Activated CD4-positive, alpha-beta memory T cell treated with anti-CD3 and anti-CD28 coated beads for 36 hours (primary cell): ENCODE measurements at regions not wholly inside any gene's neighbourhood (a gene's known extent, or its start where the extent isn't known, plus 50 kb on each side); places are given as distances from the start of the nearest gene placed in this dataset.

Experiments
- CTCF ChIA-PET: fragments of 350-600 bp; sonication (Branson Sonifier 250); formaldehyde crosslinking; loops from one replicate; lab custom pipeline; 2021; ENCODE audit warnings: antibody characterized with exemption, inconsistent platforms; lab: Charles Lee
- POLR2A ChIA-PET: fragments of 350-600 bp; sonication (Branson Sonifier 250); formaldehyde crosslinking; loops from one replicate; lab custom pipeline; 2021; ENCODE audit warnings: antibody characterized with exemption; lab: Charles Lee
- DNase-seq: peaks from one replicate; pipeline ENCODE4 v3.0.0-alpha.2; 2020
- H3K27ac Mint-ChIP-seq: one replicate; pipeline ENCODE4 v1.8.0; 2021; ENCODE audit warnings: mixed read lengths
- H3K27me3 Mint-ChIP-seq: one replicate; pipeline ENCODE4 v1.8.0; 2021; ENCODE audit warnings: mixed read lengths
- H3K36me3 Mint-ChIP-seq: one replicate; pipeline ENCODE4 v1.8.0; 2021; ENCODE audit warnings: mixed read lengths
- H3K4me1 Mint-ChIP-seq: one replicate; pipeline ENCODE4 v1.8.0; 2021; ENCODE audit warnings: low read depth, mixed read lengths
- H3K4me3 Mint-ChIP-seq: one replicate; pipeline ENCODE4 v1.8.0; 2021; ENCODE audit warnings: mild to moderate bottlenecking, mixed read lengths
- H3K9me3 Mint-ChIP-seq: one replicate; pipeline ENCODE4 v1.8.0; 2021; ENCODE audit warnings: mixed read lengths
- intact Hi-C: fragments of 100-400 bp; cut with micrococcal nuclease; formaldehyde crosslinking; loops from one replicate; pipeline ENCODE4 v1.15.1; 2023

DNA sequence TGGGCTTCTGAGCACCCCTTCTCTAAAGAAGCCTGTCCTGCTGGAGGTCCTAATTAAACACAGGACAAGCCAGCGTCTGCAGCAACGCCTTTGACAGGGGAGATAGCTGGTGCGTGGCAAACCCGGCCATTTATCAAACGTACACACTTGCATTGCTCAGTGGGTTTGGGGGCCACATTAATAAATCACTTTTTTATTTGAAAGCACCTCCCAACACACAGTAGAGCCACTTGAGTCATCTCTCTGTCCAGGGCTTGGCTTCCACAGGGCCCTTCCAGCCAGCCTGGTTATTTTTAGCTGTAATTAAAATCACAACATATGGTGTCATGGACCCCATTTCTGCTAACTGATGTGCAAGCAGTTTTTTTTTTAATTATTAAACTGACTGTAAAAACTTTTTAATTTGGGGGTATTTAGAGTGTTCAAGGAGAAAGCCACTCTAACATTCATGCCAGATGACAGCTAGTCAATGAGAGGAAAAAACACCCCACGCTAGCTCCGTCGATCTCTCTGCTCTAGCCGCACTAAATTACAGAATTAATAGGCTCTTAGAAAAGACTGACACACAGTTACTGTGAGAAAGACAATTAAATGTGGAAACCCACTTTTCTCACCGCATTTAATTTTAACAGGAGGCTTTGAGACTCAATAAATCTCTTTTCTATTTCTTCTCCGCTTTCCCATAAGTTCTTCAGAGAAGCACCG lies 201.0 kb upstream of the WSCD1 start:
- H3K27me3 Mint-ChIP-seq, result peaks cover 4% of the 10 kb centered on the region
- no peaks in the 10 kb centered on the region for H3K4me1 Mint-ChIP-seq
- no peak for DNase-seq
- H3K36me3 Mint-ChIP-seq, result no peaks in the 10 kb centered on the region
- H3K9me3 Mint-ChIP-seq, result no peaks in the 10 kb centered on the region
- H3K4me3 Mint-ChIP-seq, result no peak overlapping the region
- H3K27ac Mint-ChIP-seq, result no peak overlapping the region
- CTCF ChIA-PET, result no interaction called here
- POLR2A ChIA-PET, result no interaction called here
- intact Hi-C loops, result no loop called here

DNA sequence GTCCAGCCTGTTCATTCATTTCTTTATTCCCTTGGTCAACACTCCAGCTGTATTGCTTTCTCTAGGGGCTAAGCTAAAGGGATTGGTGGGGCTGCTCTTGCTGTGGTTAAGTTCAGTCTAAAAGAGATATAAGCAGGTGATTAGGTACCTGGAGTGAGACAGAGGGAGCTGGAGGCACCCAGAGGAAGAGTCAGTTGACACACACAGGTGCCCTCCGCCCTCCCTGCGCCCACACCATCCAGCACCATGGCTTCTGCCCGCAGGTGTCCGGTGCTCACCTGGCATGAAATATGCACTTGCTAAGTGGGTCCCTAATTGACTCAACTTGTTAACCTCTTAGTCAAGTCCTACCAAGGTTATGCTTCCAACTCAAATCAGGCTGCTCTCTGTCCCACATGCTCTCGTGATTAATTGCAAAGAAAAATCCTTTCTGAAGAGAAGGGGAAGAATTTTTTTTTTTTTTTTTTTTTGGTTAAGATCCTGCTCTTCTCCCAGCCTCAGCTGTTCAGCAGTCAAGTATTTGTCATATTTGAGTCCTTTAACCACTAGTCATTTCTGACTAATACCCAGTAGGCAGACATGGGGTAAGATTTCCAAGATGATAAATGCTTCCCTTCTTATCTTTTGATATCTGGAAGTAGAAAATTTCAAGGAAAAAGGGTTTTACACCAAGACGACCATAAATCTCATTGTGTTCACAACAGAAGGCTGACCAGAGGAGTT lies 199.8 kb upstream of the WSCD1 start:
- Mint-ChIP-seq H3K27ac (no peak overlapping the region), H3K4me3 (no peak overlapping the region)
- intact Hi-C loops, result no loop called here

DNA sequence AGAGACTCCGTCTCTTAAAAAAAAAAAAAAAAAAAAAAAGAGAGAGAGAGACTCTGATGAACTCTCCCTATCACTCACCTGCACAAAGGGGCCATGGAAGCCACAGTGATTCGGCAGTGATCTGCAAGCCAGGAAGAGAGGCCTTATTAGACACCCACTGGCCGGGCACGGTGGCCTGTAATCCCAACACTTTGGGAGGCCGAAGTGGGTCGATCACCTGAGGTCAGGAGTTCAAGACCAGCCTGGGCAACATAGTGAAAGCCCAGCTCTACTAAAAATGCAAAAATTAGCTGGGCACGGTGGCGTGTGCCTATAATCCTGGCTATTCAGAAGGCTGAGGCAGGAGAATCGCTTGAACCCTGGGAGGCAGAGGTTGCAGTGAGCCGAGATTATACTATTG lies 198.5 kb upstream of the WSCD1 start:
- peaks cover 5% of the 10 kb centered on the region for H3K27me3 Mint-ChIP-seq
- H3K4me3 Mint-ChIP-seq, result no peak overlapping the region
- ChIA-PET POLR2A (no interaction called here), CTCF (no interaction called here)
- DNase-seq, result no peak
- no peaks in the 10 kb centered on the region for H3K9me3 Mint-ChIP-seq
- no peaks in the 10 kb centered on the region for H3K36me3 Mint-ChIP-seq
- H3K4me1 Mint-ChIP-seq, result no peaks in the 10 kb centered on the region
- H3K27ac Mint-ChIP-seq, result no peak overlapping the region
- intact Hi-C loops, result no loop called here

More for the DNA sequence above, 199.8 kb upstream of the WSCD1 start:
- no peaks in the 10 kb centered on the region for H3K36me3 Mint-ChIP-seq
- ChIA-PET CTCF (no interaction called here), POLR2A (no interaction called here)
- no peaks in the 10 kb centered on the region for H3K9me3 Mint-ChIP-seq
- DNase-seq, result no peak
- peaks cover 4% of the 10 kb centered on the region for H3K27me3 Mint-ChIP-seq
- no peaks in the 10 kb centered on the region for H3K4me1 Mint-ChIP-seq

DNA sequence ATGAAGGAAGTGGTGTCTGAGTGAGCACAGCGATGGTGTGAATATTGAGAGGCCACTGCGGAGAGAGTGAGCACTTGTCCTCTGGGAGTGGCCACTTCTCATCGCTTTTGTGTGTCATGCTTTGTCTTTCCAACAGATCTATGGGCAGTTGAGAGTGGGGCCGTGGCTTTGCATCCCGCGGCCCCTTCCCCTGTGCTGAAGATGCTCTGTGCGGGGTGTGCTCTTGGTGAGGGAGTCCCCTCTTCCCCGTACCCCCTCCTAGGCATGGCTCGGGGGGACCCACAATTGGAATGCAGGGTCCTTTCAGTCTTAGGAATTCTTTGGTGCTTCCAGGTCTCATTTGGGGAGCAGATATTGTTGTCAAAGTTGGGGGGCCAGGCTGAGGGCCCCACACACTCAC lies 197.3 kb upstream of the WSCD1 start:
- Mint-ChIP-seq H3K4me3 (no peak overlapping the region), H3K9me3 (no peaks in the 10 kb centered on the region), H3K4me1 (no peaks in the 10 kb centered on the region), H3K36me3 (no peaks in the 10 kb centered on the region), H3K27me3 (peaks cover 10% of the 10 kb centered on the region), H3K27ac (no peak overlapping the region)
- ChIA-PET CTCF (interaction anchor here (1.0 kb wide), 1 partner anchor 16 kb away, joined by 3 read pairs; no protein-coding TSS in a partner anchor), POLR2A (no interaction called here)
- DNase-seq, result no peak
- intact Hi-C loops, result no loop called here

DNA sequence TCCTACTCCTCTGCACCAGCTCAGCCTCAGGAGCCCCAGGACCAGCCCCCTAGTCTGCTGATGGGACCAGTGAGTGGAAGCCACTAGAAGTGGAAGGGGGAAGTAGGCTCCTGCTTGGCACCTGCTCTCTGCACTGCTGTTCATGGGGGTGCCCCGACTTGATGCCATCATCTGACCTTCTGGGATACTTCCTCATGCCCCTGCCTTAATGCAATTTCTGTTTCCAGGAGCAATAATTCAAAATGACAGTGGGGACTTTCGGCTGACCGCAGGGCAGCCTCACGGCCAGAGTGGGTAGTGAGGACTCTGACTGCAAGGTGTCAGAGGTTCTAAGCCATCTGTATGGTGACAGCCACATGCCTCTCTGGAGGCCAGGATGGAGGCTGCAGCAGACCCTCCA lies 196.4 kb upstream of the WSCD1 start:
- CTCF ChIA-PET, result interaction anchor here (1.0 kb wide), 1 partner anchor 17 kb away, joined by 3 read pairs; no protein-coding TSS in a partner anchor
- no peak for DNase-seq
- H3K9me3 Mint-ChIP-seq, result no peaks in the 10 kb centered on the region
- no peak overlapping the region for H3K27ac Mint-ChIP-seq
- POLR2A ChIA-PET, result no interaction called here
- H3K4me1 Mint-ChIP-seq, result no peaks in the 10 kb centered on the region
- intact Hi-C loops, result no loop called here
- peaks cover 12% of the 10 kb centered on the region for H3K27me3 Mint-ChIP-seq
- no peaks in the 10 kb centered on the region for H3K36me3 Mint-ChIP-seq
- no peak overlapping the region for H3K4me3 Mint-ChIP-seq

DNA sequence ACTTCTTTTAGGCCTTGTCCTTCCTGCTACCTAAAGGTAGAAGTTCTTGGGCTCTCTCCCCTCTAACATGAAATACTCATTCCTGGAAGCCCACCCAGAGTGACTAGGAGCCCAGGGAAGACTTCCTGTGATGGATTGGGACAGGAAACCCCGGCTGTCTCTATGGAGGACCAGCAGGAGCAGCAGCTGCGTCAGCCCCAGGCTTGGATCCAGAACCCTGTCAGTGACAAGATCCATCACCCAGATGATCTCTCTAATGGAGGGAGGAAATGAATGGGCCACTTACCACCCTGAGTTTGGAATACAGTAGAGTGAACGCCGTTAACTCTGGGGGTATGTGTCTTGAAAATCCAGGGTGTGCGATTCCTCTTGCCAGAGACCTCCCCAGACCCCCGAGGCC lies 195.7 kb upstream of the WSCD1 start:
- H3K27me3 Mint-ChIP-seq, result peaks cover 12% of the 10 kb centered on the region
- no peak overlapping the region for H3K27ac Mint-ChIP-seq
- CTCF ChIA-PET, result no interaction called here
- no peaks in the 10 kb centered on the region for H3K36me3 Mint-ChIP-seq
- no peak overlapping the region for H3K4me3 Mint-ChIP-seq
- intact Hi-C loops, result no loop called here
- no peak for DNase-seq
- POLR2A ChIA-PET, result no interaction called here
- no peaks in the 10 kb centered on the region for H3K4me1 Mint-ChIP-seq
- H3K9me3 Mint-ChIP-seq, result no peaks in the 10 kb centered on the region

DNA sequence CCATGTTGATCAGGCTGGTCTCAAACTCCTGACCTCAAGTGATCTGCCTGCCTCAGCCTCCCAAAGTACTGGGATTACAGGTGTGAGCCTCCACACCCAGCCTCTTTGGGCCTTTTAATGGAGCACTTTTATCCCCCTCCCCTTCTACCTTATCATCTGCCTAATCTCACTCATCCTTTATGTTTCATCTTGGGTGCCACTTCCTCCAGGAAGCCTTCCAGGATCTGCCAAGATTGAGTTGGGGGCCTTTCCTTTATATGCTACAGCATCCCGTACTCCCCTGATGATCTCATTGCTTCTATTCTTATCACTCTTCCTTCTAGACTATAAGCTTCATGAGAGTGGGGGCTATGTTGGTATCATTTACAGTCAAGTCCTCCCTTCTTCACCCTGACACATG lies 192.8 kb upstream of the WSCD1 start:
- intact Hi-C loops, result no loop called here
- CTCF ChIA-PET, result no interaction called here
- H3K36me3 Mint-ChIP-seq, result no peaks in the 10 kb centered on the region
- POLR2A ChIA-PET, result no interaction called here
- no peak for DNase-seq
- H3K9me3 Mint-ChIP-seq, result no peaks in the 10 kb centered on the region
- peaks cover 16% of the 10 kb centered on the region for H3K27me3 Mint-ChIP-seq
- H3K27ac Mint-ChIP-seq, result no peak overlapping the region
- no peaks in the 10 kb centered on the region for H3K4me1 Mint-ChIP-seq
- H3K4me3 Mint-ChIP-seq, result no peak overlapping the region

DNA sequence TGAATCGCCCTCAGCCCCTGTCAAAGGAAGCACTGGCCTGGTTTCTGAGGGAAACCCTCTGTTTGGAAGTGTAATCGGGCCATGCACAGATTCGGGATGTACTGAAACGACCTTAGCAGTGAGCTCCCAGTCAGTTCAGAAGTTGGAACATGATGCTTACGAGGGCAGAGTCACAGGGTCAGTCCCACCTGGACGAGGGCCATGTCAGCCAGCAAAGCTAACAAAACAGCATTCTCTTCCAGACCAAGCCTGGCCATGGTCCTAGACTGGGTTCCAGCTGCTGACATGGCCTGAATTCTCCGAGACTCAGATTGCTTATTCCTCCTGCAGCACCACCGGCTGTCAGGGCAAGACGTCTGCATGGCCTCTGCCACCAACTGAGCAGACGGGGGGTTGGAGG lies 192.2 kb upstream of the WSCD1 start:
- CTCF ChIA-PET, result no interaction called here
- Mint-ChIP-seq H3K4me1 (no peaks in the 10 kb centered on the region), H3K27ac (no peak overlapping the region), H3K36me3 (no peaks in the 10 kb centered on the region), H3K4me3 (no peak overlapping the region), H3K27me3 (peaks cover 18% of the 10 kb centered on the region), H3K9me3 (no peaks in the 10 kb centered on the region)
- POLR2A ChIA-PET, result no interaction called here
- DNase-seq, result no peak
- intact Hi-C loops, result no loop called here

DNA sequence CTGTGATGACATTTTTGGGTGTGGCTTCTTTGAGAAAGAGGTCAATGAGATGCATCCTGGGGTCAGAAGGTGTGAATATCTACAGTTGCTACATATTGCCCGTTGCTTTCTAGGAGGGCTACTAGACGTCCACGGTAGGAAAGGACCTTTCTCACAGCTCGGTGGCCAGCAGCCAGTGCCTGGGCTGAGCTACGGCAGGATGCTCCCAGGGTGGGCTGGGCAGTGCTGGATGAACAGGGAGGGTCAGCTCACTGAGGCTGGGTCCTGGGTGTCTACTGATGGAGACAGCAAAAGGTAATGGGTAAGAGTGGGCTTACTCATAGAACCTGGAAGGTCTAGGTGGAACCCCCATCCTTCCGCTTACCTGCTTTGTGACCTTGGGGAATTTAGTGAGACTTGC lies 188.3 kb upstream of the WSCD1 start:
- POLR2A ChIA-PET, result no interaction called here
- H3K36me3 Mint-ChIP-seq, result no peaks in the 10 kb centered on the region
- DNase-seq, result no peak
- no peaks in the 10 kb centered on the region for H3K9me3 Mint-ChIP-seq
- CTCF ChIA-PET, result no interaction called here
- H3K4me3 Mint-ChIP-seq, result no peak overlapping the region
- no peak overlapping the region for H3K27ac Mint-ChIP-seq
- no peaks in the 10 kb centered on the region for H3K4me1 Mint-ChIP-seq
- intact Hi-C loops, result no loop called here
- peaks cover 24% of the 10 kb centered on the region for H3K27me3 Mint-ChIP-seq

DNA sequence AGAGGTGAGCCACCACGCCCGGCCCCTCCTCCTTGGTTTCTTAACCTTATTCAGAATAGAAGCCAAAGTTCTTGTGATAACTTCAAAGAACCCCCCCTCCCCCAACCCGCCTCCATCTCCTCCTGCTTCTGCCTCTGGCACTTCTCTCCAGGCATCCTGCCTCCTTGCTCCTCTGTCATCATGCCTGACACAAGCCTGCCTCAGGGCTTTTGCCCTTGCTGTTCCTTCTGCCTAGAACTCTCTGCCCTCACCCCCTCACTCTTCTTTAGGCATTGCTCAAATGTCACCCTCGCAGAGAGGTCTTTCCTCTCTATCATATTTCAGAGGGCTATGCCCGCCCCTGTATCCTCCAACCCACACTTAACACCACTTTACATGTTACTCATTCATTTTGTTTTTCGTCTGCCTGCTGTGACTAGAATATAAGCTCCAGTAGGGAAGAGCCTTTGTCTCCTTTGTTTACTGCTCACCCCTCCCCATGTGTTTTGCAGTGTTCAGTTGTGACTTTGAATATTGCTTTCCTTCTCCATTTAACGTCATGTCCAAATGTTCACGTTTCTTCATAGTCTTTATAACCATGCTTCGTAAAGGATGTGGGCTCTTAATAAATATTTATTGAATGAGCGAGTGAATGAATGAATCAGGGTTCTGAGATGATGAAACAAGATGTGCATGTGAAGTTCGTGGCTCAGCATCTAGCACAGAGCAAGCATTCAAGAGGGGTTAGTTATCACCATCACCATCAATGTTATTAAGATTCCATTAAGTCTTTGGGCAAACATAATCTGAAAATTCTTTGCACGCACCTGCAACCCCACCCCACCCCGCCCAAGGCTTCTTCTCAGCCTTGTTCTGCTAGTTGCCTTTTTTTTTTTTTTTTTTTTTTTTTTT lies 186.2 kb upstream of the WSCD1 start:
- ChIA-PET POLR2A (no interaction called here), CTCF (no interaction called here)
- no peak overlapping the region for H3K27ac Mint-ChIP-seq
- H3K27me3 Mint-ChIP-seq, result peaks cover 27% of the 10 kb centered on the region
- H3K9me3 Mint-ChIP-seq, result no peaks in the 10 kb centered on the region
- no peak for DNase-seq
- H3K36me3 Mint-ChIP-seq, result no peaks in the 10 kb centered on the region
- H3K4me1 Mint-ChIP-seq, result no peaks in the 10 kb centered on the region
- intact Hi-C loops, result no loop called here
- H3K4me3 Mint-ChIP-seq, result no peak overlapping the region

DNA sequence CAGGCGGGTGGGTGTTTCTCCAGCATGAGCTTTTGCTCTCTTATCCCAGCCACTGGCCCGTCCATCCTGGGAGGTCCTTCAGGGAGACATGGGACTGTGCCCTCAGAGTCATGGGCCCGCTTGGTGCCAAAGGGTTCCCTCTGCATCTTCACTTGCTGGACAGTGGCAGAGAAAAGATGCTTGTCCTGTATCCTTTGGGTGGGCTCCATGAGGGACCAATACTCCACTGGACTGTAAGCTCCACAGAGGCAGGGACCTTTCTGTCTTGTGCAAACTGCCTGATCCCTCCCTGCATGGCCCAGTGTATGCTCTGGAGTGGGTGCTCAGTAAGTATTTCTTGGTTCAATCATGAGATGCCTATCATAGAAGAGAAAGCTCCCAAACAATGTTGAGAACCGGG lies 184.8 kb upstream of the WSCD1 start:
- Mint-ChIP-seq H3K4me3 (no peak overlapping the region), H3K9me3 (peaks cover 5% of the 10 kb centered on the region), H3K27me3 (peaks cover 28% of the 10 kb centered on the region), H3K4me1 (no peaks in the 10 kb centered on the region), H3K27ac (no peak overlapping the region), H3K36me3 (no peaks in the 10 kb centered on the region)
- ChIA-PET CTCF (interaction anchor here (0.9 kb wide), 1 partner anchor 295 kb away, joined by 3 read pairs; no protein-coding TSS in a partner anchor), POLR2A (no interaction called here)
- no peak for DNase-seq
- intact Hi-C loops, result no loop called here

DNA sequence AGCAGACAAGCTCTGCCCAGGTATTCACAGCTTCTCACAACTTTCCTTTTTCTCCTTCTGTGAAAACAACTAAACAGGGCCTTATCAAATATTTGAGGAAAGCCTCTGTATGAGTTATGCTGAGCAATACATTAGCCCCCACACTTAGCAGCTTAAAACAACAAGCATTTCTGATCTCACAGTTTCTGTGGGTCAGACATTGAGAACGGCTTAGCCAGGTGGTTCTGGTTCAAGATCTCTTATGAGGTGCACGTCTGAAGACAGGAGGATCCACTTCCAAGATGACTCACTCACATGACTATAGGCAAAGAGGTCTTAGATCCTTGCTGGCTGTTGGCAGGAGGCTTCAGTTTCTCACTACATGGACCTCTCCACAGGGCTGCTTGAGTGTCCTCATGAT lies 181.4 kb upstream of the WSCD1 start:
- ChIA-PET POLR2A (no interaction called here), CTCF (no interaction called here)
- Mint-ChIP-seq H3K4me1 (no peaks in the 10 kb centered on the region), H3K27me3 (peaks cover 29% of the 10 kb centered on the region), H3K4me3 (no peak overlapping the region), H3K9me3 (peaks cover 5% of the 10 kb centered on the region), H3K36me3 (no peaks in the 10 kb centered on the region), H3K27ac (no peak overlapping the region)
- DNase-seq, result no peak
- intact Hi-C loops, result no loop called here
